Chondrocyte (in vitro differentiated cells): ENCODE measurements at regions not wholly inside any gene's neighbourhood (a gene's known extent, or its start where the extent isn't known, plus 50 kb on each side); places are given as distances from the start of the nearest gene placed in this dataset.
"Not testable (repeated sequence)": the region's sequence is repeated elsewhere in the genome, so short reads cannot be mapped to it uniquely, and the experiment has no call there.

Source experiments
- DNase-seq: peaks from one replicate; pipeline ENCODE4 v3.0.0; 2021; ENCODE audit warnings: mixed read lengths, low spot score
- H3K27ac Mint-ChIP-seq: one replicate; pipeline ENCODE4 v1.8.0; 2021; ENCODE audit warnings: mild to moderate bottlenecking, moderate library complexity, mixed read lengths; ENCODE audit not compliant: unreplicated experiment
- H3K27me3 Mint-ChIP-seq: 2 replicates; pipeline ENCODE4 v1.8.0; 2021; ENCODE audit warnings: low read depth, mixed read lengths
- H3K36me3 Mint-ChIP-seq: 2 replicates; pipeline ENCODE4 v1.8.0; 2021; ENCODE audit warnings: low read depth, mixed read lengths
- H3K4me1 Mint-ChIP-seq: 2 replicates; pipeline ENCODE4 v1.8.0; 2021; ENCODE audit warnings: low read depth, mild to moderate bottlenecking, mixed read lengths
- H3K4me3 Mint-ChIP-seq: one replicate; pipeline ENCODE4 v1.8.0; 2021; ENCODE audit warnings: mild to moderate bottlenecking, moderate library complexity, mixed read lengths; ENCODE audit not compliant: unreplicated experiment
- H3K9me3 Mint-ChIP-seq: 2 replicates; pipeline ENCODE4 v1.8.0; 2021; ENCODE audit warnings: low read depth, mixed read lengths
- CTCF ChIP-seq: fragments of 200-600 bp; sonication (generic); IDR thresholded peaks from 2 replicates; pipeline ENCODE4 v1.5.0; 2021; ENCODE audit warnings: antibody characterized with exemption, mild to moderate bottlenecking, moderate library complexity

DNA sequence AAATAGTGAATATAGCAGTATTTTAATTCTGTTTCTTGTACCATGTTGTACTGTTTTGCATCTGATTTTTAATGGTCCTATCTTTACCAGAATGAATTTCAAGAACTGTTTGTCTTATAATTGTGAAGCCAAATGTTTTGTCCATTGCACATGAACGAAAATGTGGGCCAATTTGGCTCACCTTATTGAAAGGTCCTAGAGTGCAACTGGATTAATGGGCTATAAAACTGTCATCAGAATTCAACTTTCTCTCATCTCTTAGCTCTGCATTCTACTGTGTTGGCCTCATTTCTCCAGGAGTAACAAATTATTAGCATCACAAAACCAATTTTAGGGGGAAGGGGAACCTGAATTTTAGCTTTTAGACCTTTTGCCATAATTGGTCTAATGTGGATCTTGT is 179.4 kb upstream of the NUDT12 start:
- no peak for TF ChIP-seq CTCF
- Mint-ChIP-seq H3K27ac (no peak overlapping the region), H3K4me3 (no peak overlapping the region), H3K36me3 (no peaks in the 10 kb centered on the region), H3K4me1 (peaks cover 7% of the 10 kb centered on the region), H3K27me3 (peaks cover 2% of the 10 kb centered on the region), H3K9me3 (no peaks in the 10 kb centered on the region)
- no peak for DNase-seq

DNA sequence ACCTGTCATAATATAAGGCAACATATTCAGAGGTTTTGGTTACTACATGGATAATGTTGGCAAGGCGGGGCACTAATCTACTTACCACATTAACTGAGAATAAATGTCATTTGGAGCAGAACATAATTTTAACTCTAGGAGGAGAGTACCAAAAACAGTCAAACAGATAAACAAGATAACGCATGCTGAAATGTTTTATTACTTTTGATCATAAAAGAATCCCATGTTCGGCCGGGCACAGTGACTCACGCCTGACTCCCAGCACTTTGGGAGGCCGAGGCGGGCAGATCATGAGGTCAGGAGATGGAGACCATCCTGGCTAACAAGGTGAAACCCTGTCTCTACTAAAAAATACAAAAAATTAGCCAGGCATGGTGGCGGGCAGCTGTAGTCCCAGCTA is 173.8 kb upstream of the NUDT12 start:
- not testable (repeated sequence) for H3K4me1 Mint-ChIP-seq, H3K4me3 Mint-ChIP-seq, H3K27me3 Mint-ChIP-seq, H3K36me3 Mint-ChIP-seq, H3K27ac Mint-ChIP-seq, H3K9me3 Mint-ChIP-seq, DNase-seq

DNA sequence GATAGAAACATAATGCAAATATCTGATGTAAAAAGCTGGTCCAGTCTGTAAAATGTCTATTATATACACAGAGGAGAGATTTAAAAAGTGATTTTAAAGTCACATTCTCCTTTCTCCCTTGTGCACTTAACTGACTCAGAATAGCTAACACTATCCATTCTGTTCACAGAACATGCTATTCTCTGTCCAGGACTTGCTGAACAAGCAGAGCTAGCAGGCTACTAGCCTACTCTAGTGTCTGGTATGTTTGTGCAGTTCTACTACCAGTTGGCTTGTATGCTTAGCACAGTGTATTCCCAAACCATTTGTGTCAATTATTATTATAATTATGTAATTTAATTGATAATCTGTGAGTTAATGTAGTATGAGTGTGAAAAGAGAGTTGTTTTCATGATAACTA is 161.7 kb upstream of the NUDT12 start:
- H3K4me3 Mint-ChIP-seq: no peak overlapping the region
- no peak for TF ChIP-seq CTCF
- peaks cover under 1% of the 10 kb centered on the region for H3K4me1 Mint-ChIP-seq
- no peaks in the 10 kb centered on the region for H3K27me3 Mint-ChIP-seq
- H3K9me3 Mint-ChIP-seq: peaks cover 5% of the 10 kb centered on the region
- H3K36me3 Mint-ChIP-seq: no peaks in the 10 kb centered on the region
- no peak overlapping the region for H3K27ac Mint-ChIP-seq
- DNase-seq: no peak

- Mint-ChIP-seq H3K36me3 (no peaks in the 10 kb centered on the region), H3K27me3 (no peaks in the 10 kb centered on the region), H3K4me1 (peaks cover 4% of the 10 kb centered on the region), H3K27ac (no peak overlapping the region), H3K4me3 (no peak overlapping the region), H3K9me3 (peaks cover 5% of the 10 kb centered on the region)
- no peak for TF ChIP-seq CTCF
- no peak for DNase-seq
Observed at GRCh38 chr5:103721183-103721582, 158.6 kb upstream of the NUDT12 start.

DNA sequence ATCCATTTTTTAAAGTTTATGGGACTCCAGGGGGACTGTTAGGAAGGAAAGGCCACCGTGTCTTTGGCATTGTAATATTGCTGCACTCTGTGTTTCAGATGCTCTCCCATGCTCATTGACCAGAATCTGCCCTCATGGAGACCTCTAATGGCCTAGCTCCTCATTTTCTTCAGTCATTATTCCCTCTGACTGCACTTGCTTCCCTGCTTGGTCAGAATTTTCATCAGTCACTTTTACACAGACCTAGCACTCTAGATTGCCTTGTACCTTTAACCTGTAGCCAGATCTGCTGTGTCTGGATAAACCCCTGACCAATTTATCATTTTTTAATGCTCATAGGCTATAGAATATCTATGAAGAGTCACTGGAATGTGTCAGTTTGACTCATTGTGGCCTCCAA is 155.5 kb upstream of the NUDT12 start:
- H3K4me3 Mint-ChIP-seq: no peak overlapping the region
- no peak for DNase-seq
- no peak for TF ChIP-seq CTCF
- H3K27ac Mint-ChIP-seq: no peak overlapping the region
- H3K9me3 Mint-ChIP-seq: peaks cover 5% of the 10 kb centered on the region
- H3K36me3 Mint-ChIP-seq: no peaks in the 10 kb centered on the region
- peaks cover 4% of the 10 kb centered on the region for H3K4me1 Mint-ChIP-seq
- no peaks in the 10 kb centered on the region for H3K27me3 Mint-ChIP-seq

GRCh38 chr5:103708601-103709000 is 146.0 kb upstream of the NUDT12 start:
- no peaks in the 10 kb centered on the region for H3K9me3 Mint-ChIP-seq
- no peak overlapping the region for H3K27ac Mint-ChIP-seq
- no peaks in the 10 kb centered on the region for H3K27me3 Mint-ChIP-seq
- no peak for DNase-seq
- no peak overlapping the region for H3K4me3 Mint-ChIP-seq
- no peaks in the 10 kb centered on the region for H3K4me1 Mint-ChIP-seq
- TF ChIP-seq CTCF: no peak
- H3K36me3 Mint-ChIP-seq: no peaks in the 10 kb centered on the region
